ENCODE measurements at regions not wholly inside any gene's neighbourhood (a gene's known extent, or its start where the extent isn't known, plus 50 kb on each side); places are given as distances from the start of the nearest gene placed in this dataset.
A peak's percentile ranks its signal among the peaks of the same experiment; 100 is the strongest.

GRCh38 chrX:16002185-16002584, 121.2 kb upstream of the GRPR start:
- no peak overlapping the region for H2BK12ac ChIP-seq (ENCODE audit: insufficient read length, low read depth, low read length)
- H3K4me2 ChIP-seq (ENCODE audit: insufficient read depth, insufficient read length, low read length): no peak overlapping the region
- no peaks in the 10 kb centered on the region for H3K4me1 ChIP-seq (ENCODE audit: insufficient read depth, low read length)
- H3K23ac ChIP-seq (ENCODE audit: insufficient read length, low read depth, low read length): no peak overlapping the region
- Mint-ChIP-seq H3K27ac (peak overlapping the region in 2 of 3 experiments; percentile 8 to 14; a peak in 3 of 7 replicates), H3K27me3 (ENCODE audit: low read depth) (no peaks in the 10 kb centered on the region), H3K4me3 (no peak overlapping the region), H3K9me3 (peaks cover 19 to 24% of the 10 kb centered on the region in 2 experiments), H3K36me3 (ENCODE audit: insufficient read depth in 1 of 3, low read depth in 3 of 3) (peaks cover 6 to 30% (median 16%) of the 10 kb centered on the region in 3 experiments), H3K4me1 (peaks cover 5 to 13% of the 10 kb centered on the region in 2 experiments)
- H4K8ac ChIP-seq (replicated peaks; ENCODE audit: insufficient read length, low read depth, low read length): no peak overlapping the region
- H2BK5ac ChIP-seq (ENCODE audit: insufficient read length, low read length): no peak overlapping the region
- H2AK5ac ChIP-seq (ENCODE audit: insufficient read length, low read length): no peak overlapping the region
- H3K79me2 ChIP-seq (ENCODE audit: insufficient read depth, low read length): no peaks in the 10 kb centered on the region
- no peaks in the 10 kb centered on the region for H3K9me3 ChIP-seq (ENCODE audit: control insufficient read depth, low read depth, low read length)
- no peak overlapping the region for H2AFZ ChIP-seq (ENCODE audit: low read length)
- no peak overlapping the region for H4K91ac ChIP-seq (ENCODE audit: insufficient read length, low read depth, low read length)
- H3K23me2 ChIP-seq (ENCODE audit: insufficient read length, low read depth, low read length, poor library complexity, severe bottlenecking): no peaks in the 10 kb centered on the region
- no peak overlapping the region for H2BK15ac ChIP-seq (ENCODE audit: low read depth, low read length)
- H3K27ac ChIP-seq (ENCODE audit: insufficient read length, low read depth, low read length): no peak overlapping the region
- DNase-seq: no peak
- H3K9ac ChIP-seq (ENCODE audit: extremely low read depth, insufficient read length, low read length): no peak overlapping the region
- H4K20me1 ChIP-seq (ENCODE audit: control insufficient read depth, insufficient read depth, insufficient read length): no peaks in the 10 kb centered on the region
- H3K79me1 ChIP-seq (ENCODE audit: insufficient read depth, low read depth, low read length, poor library complexity, severe bottlenecking): no peaks in the 10 kb centered on the region
- no CpG with 5 or more reads among the region's 1 CpG for WGBS (ENCODE audit: extremely low coverage, insufficient read length, low lambda C conversion rate)
- H2BK120ac ChIP-seq (ENCODE audit: low read depth, low read length, poor library complexity, severe bottlenecking): no peak overlapping the region
- H3K4ac ChIP-seq (ENCODE audit: low read depth, low read length): no peak overlapping the region
- no peak overlapping the region for H3K18ac ChIP-seq (ENCODE audit: insufficient read length, low read depth, low read length)
- H3T11ph ChIP-seq (ENCODE audit: low read length): no peak overlapping the region
- no peak overlapping the region for H3K56ac ChIP-seq (ENCODE audit: insufficient read length, low read depth, low read length)
- no peak overlapping the region for H3K14ac ChIP-seq (ENCODE audit: insufficient read depth, low read length)
- H3K27me3 ChIP-seq (ENCODE audit: insufficient read depth, low read length): no peaks in the 10 kb centered on the region
- H4K5ac ChIP-seq (ENCODE audit: insufficient read length, low read depth, low read length): no peak overlapping the region
- no peak overlapping the region for H2BK20ac ChIP-seq (ENCODE audit: low read depth, low read length, poor library complexity, severe bottlenecking)
- no peak for TF ChIP-seq CTCF (conservative IDR thresholded peaks at IDR 0.05)
